ENCODE measurements at regions not wholly inside any gene's neighbourhood (a gene's known extent, or its start where the extent isn't known, plus 50 kb on each side); places are given as distances from the start of the nearest gene placed in this dataset.

DNA sequence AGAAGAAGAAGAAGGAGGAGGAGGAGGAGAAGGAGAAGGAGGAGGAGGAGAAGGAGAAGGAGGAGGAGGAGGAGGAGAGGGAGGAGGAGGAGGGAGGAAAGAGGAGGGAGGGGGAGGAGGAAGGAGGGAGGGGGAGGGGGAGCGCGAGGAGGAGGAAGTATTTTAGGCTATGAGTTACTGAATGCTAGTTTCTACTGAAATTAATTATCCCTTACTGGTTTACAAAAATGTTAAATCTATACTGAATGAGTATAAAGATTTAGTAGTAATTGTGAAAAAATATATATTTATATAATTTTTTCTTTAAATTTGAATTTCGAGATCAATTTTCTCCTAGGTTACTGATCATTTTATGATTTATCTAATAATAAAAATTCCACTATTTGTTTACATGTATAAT, 1769.0 kb upstream of the NUDT12 start:
- TF ChIP-seq CTCF (IDR thresholded peaks at IDR 0.05) (no peak), RAD21 (IDR thresholded peaks at IDR 0.05; ENCODE audit: low read length) (no peak), RFX5 (IDR thresholded peaks at IDR 0.05; ENCODE audit: low read length) (no peak), GABPA (IDR thresholded peaks at IDR 0.05; ENCODE audit: low read depth) (no peak), POLR2AphosphoS5 (IDR thresholded peaks at IDR 0.05; ENCODE audit: low read depth, low read length) (no peak), SIN3A (IDR thresholded peaks at IDR 0.05; ENCODE audit: borderline replicate concordance, low read depth, low read length) (no peak)
- TF ChIP-seq, protein P1, sequence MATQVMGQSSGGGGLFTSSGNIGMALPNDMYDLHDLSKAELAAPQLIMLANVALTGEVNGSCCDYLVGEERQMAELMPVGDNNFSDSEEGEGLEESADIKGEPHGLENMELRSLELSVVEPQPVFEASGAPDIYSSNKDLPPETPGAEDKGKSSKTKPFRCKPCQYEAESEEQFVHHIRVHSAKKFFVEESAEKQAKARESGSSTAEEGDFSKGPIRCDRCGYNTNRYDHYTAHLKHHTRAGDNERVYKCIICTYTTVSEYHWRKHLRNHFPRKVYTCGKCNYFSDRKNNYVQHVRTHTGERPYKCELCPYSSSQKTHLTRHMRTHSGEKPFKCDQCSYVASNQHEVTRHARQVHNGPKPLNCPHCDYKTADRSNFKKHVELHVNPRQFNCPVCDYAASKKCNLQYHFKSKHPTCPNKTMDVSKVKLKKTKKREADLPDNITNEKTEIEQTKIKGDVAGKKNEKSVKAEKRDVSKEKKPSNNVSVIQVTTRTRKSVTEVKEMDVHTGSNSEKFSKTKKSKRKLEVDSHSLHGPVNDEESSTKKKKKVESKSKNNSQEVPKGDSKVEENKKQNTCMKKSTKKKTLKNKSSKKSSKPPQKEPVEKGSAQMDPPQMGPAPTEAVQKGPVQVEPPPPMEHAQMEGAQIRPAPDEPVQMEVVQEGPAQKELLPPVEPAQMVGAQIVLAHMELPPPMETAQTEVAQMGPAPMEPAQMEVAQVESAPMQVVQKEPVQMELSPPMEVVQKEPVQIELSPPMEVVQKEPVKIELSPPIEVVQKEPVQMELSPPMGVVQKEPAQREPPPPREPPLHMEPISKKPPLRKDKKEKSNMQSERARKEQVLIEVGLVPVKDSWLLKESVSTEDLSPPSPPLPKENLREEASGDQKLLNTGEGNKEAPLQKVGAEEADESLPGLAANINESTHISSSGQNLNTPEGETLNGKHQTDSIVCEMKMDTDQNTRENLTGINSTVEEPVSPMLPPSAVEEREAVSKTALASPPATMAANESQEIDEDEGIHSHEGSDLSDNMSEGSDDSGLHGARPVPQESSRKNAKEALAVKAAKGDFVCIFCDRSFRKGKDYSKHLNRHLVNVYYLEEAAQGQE (IDR thresholded peaks at IDR 0.05; ENCODE audit: low read depth, low read length): no peak
- TF ChIP-seq, protein P2, sequence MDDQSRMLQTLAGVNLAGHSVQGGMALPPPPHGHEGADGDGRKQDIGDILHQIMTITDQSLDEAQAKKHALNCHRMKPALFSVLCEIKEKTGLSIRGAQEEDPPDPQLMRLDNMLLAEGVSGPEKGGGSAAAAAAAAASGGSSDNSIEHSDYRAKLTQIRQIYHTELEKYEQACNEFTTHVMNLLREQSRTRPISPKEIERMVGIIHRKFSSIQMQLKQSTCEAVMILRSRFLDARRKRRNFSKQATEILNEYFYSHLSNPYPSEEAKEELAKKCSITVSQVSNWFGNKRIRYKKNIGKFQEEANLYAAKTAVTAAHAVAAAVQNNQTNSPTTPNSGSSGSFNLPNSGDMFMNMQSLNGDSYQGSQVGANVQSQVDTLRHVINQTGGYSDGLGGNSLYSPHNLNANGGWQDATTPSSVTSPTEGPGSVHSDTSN (IDR thresholded peaks at IDR 0.05): no peak
- TF ChIP-seq, protein P3, sequence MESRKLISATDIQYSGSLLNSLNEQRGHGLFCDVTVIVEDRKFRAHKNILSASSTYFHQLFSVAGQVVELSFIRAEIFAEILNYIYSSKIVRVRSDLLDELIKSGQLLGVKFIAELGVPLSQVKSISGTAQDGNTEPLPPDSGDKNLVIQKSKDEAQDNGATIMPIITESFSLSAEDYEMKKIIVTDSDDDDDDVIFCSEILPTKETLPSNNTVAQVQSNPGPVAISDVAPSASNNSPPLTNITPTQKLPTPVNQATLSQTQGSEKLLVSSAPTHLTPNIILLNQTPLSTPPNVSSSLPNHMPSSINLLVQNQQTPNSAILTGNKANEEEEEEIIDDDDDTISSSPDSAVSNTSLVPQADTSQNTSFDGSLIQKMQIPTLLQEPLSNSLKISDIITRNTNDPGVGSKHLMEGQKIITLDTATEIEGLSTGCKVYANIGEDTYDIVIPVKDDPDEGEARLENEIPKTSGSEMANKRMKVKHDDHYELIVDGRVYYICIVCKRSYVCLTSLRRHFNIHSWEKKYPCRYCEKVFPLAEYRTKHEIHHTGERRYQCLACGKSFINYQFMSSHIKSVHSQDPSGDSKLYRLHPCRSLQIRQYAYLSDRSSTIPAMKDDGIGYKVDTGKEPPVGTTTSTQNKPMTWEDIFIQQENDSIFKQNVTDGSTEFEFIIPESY (IDR thresholded peaks at IDR 0.05; ENCODE audit: borderline replicate concordance, low read depth): no peak
